Suppressor macrophage treated with lipopolysaccharide for 1 hour (primary cell): ENCODE measurements at regions not wholly inside any gene's neighbourhood (a gene's known extent, or its start where the extent isn't known, plus 50 kb on each side); places are given as distances from the start of the nearest gene placed in this dataset.
"Not testable (repeated sequence)": the region's sequence is repeated elsewhere in the genome, so short reads cannot be mapped to it uniquely, and the experiment has no call there.

ENCODE experiments used
- DNase-seq, 3 donors: peaks; one replicate each; pipeline ENCODE4 v3.0.0-alpha.2; 2020 to 2022

DNA sequence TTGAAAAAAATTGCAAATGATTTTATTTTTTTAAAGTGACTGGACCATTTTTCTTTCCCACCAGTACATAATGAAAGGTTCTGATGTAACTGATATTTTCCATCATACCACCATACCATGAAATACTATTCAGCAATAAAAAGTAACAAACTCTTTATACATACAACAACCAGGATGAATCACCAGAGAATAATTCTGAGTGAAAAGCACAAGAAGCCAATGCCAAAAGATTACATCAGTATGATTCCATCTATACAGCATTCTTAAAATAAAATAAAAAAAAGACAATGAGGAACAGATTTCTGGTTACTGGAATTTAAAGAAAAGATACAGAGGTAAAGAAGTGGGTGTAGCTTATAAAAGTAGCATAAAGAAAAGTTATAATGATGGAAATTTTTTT is 423.7 kb upstream of the ST8SIA4 start:
- DNase-seq, result no peak

DNA sequence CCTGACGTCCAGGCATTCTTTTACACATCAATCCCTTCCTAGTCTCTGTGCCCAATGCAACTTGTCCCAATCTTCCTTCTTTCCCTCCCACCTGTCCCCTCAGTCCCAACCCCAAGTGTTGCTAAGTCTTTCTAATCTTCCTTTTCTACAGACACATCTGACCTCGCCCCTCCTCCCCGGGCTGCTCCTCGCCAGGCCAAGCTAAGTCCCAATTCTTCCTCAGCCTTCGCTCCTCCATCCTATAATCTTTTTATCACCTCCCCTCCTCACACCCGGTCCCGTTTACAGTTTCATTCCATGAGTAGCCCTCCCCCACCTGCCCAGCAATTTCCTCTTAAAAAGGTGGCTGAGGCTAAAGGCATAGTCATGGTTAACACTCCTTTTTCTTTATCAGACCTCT is 413.3 kb upstream of the ST8SIA4 start:
- DNase-seq, result not testable (repeated sequence)

DNA sequence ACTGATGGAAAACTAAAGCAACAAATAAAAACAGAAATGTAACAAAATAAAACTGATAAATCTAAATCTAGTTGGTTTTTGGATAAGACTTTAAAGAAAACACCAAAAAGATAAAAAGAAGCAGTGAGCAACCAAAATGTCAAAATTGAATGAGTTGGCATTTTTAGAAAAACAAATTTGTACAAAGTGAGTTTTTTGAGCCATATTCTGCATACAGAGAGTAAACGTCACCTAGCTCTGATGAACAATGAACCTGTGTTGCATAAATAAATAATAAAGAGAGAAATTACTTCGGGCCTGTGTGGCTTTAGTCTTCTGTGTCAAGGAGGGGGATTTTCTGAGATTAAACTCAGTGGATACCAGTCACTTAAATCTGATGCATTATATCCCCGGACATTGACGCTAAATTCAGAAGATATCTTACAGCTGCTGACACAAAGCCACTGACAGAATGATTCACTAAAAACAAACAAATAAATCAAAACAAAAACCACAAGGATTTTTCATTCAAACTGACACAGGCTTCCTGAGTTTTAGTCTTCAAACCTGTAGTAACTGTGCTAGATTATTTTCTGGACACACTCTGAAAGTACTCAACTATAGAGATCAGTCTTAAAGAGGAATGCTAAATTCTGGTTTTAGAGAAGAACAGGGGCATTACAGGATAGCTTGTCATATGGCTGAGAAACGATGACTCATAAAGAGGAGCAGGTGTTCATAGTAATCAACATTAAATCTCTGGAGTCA is 403.5 kb upstream of the ST8SIA4 start:
- DNase-seq, result no peak

DNA sequence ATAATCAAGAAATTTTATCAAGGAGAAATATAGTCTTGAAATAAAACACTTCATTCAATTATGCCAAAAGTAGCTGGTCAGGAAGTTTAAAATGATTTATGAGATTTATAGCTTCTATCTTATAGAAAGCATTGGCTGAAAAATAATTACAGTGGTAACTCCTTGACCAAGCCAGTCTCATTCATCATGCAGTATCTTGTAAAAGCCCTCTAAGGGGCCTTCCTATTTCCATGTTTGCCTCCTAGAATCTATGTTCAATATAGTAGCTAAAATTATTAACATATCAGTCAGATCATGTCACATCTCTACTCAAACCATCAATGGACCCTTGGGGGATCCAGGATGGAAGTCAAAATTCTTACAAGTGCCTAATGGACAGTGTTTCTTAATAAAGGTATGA is 393.4 kb upstream of the ST8SIA4 start:
- no peak for DNase-seq

DNA sequence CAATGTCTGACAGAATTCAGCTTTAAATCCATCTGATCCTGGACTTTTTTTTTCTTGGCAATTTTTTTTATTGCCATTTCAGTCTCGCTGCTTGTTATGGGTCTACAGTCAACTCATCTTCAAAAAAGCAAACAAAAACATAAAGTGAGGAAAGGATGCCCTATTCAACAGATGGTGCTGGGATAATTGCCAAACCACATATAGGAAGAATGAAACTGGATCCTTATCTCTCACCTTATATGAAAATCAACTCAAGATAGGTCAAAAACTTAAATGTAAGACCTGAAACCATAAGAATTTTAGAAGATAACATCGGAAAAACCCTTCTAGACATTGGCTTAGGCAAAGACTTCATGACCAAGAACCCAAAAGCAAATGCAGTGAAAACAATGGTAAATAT is 389.1 kb upstream of the ST8SIA4 start:
- no peak for DNase-seq

DNA sequence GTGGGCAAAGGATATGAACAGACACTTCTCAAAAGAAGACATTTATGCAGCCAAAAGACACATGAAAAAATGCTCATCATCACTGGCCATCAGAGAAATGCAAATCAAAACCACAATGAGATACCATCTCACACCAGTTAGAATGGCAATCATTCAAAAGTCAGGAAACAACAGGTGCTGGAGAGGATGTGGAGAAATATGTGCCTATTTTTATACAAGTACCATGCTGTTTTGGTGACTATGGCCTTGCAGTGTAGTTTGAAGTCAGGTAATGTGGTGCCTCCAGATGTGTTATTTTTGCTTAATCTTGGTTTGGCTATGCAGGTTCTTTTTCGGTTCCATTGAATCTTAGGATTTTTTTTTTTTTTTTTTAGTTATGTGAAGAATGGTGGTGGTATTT is 387.7 kb upstream of the ST8SIA4 start:
- not testable (repeated sequence) for DNase-seq

DNA sequence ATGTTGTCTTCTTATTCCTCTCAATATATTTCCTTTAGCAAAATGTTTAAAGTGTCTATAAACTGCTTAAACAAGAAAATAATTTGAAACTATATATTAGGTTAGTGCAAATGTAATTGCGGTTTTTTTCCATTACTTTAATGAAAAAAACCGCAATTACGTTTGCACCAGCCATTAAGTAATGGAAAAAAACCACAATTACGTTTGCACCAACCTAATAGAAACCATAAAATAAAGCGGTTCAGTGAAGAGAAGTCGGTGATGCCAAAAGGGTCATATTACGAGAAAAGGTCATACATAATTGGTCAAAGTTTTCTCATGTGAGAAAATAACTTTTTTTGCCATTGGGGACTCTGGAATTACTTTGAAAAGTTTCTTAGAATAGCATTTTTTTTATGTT is 385.6 kb upstream of the ST8SIA4 start:
- no peak for DNase-seq

DNA sequence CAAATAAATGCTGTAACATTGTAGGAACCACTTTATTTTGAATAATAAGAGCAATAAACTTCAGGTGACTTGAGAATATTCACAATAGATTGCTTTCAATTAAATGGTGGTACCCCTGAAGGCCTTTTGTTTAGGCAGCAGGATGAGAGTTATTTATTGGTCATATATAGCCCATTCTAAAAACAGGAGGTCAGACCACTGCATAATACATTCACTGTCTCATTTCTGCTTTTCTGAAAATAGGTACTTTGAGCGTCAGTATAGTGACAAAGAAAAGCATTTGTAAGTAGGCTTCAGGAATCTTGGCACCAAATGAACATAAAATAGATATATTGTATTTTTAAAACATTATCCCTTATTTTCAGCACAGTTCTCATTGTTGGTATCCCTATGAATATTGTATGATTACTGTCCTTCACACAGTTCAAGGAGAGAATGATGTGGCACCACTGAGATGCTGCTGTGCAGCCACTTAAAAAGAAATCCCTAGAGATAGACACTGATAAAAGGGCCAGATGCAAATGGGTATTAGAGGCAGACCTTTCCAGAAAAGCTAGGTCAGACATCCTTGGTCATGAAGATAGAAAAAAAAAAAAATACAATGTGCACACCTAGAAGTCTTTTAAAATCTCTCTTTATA is 381.8 kb upstream of the ST8SIA4 start:
- DNase-seq, result no peak

DNA sequence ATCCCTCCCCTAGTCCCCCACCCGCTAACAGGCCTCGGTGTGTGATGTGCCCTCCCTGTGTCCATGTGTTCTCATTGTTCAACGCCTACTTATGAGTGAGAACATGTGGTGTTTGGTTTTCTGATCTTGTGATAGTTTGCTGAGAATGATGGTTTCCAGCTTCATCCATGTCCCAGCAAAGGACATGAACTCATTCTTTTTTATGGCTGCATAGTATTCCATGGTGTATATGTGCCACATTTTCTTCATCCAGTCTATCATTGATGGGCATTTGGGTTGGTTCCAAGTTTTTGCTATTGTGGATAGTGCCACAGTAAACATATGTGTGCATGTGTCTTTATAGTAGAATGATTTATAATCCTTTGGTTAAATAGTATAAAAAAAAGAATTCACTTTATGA is 380.9 kb upstream of the ST8SIA4 start:
- not testable (repeated sequence) for DNase-seq

DNA sequence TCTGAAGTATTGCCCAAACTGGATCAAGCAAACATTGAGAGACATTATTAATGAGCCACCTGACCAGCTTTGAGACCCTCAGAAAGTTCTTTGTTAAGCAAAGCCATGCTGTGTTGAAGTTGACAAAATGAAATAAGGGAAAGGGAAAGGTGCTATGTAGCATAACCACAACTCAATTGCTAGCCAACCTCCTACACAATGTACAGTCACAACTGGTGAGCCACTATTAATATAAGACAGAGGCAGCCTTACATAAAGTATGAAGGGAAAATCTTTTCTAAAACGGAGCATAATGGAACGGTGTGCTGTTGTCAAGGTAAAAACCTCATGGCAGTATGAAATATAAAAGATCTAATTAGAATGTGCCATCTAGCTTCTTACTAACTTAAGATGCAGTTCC is 375.8 kb upstream of the ST8SIA4 start:
- DNase-seq, result no peak

DNA sequence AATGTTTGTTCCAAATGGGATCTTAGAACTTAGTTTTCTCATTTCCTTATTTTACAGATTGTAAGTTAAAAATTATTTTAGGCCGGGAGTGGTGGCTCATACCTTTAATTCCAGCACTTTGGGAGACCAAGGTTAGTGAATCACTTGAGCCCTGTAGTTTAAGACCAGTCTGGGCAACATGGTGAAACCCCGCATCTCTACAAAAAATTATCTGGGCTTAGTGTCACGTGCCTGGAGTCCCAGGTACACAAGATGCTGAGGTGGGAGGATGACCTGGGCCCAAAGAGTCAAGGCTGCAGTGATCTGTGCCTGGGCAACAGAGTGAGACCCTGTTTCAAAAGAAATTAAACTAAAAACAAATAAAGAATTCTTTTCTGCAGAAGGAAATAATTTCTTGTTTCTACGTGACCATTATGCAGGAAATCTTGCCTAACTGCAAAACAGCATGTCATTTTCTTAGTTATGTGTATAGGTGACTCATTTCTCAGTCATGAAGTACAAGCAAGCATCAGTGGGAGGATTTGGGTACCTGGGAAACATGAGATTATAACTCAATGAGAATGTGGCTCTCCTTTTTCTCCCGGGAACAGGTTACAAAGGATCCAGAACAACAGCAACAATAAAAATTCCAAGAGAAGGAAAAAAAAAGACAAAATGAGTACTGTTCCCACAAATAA is 375.1 kb upstream of the ST8SIA4 start:
- no peak for DNase-seq

DNA sequence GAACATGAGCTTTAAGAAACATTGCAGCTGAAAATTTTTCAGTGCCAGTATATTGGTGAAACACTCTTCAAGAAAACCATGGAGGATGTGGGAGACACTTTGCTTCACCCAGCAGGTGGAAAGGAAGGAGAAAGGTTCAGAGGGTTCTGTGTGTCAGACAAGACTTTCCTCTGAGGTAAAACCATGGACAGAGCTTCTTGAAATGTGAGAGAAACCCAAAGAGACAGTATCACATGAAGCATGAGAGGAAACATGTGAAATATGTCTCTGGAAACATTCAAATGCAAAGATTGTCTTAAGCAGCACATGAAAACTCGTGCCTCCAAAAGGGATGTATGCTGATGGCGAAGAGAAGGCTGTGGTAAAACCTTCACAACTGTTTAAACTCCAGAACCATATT is 368.9 kb upstream of the ST8SIA4 start:
- DNase-seq, result no peak

DNA sequence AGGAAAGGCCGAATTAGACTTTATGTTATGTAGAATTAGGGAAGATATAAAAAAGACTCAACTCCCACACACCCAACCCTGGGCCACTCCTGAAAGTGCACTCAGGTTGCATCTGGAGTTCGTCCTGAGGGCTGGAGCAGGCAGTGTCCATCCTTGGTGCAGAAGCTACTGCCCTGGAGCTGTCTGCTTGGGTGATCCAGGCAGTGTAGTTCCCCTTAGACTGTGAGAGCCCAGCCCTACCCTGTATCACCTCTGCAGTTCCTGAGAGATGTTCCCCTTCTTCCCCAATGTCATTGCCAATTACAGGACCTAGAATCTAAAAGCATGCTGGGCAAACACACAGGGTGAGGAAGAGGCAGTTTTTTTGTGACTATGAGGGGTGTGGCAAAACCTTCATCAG is 368.3 kb upstream of the ST8SIA4 start:
- no peak for DNase-seq

DNA sequence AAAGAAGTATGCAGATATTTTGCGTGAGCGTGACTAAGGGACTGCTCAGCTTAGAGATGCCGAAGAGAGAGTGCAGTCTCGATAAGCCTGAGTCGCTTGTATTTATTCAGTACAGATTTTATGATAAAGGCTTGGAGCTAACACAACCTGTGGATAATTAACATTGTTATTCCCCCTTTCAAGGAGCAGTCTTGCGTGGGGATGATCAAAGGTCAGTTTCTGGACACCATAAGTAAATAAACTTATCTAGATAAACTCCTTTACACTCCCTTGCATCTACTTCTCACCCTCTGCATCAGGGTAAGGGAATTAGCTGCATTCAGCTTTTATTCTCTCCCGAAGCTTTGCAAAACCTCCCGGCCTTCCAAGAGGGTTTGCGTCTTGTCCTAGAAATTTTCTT is 357.8 kb upstream of the ST8SIA4 start:
- no peak for DNase-seq

DNA sequence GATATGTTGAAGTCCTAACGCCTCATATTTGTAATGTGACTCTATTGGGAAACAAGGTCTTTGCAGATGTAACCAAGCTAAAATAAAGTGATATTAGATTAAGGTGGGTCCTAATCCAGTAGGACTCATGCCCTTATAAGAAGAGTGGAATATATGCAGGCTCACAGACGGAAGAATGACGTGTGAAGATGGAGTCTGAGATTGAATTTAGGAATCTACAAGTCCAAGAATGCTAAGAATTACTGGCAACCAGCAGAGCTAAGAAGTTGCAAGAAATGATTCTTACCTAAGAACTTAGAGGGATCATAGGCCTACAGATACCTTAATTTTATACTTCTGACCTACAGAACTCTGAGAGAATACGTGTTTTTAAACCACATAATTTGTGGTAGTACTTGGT is 350.0 kb upstream of the ST8SIA4 start:
- DNase-seq, result no peak

DNA sequence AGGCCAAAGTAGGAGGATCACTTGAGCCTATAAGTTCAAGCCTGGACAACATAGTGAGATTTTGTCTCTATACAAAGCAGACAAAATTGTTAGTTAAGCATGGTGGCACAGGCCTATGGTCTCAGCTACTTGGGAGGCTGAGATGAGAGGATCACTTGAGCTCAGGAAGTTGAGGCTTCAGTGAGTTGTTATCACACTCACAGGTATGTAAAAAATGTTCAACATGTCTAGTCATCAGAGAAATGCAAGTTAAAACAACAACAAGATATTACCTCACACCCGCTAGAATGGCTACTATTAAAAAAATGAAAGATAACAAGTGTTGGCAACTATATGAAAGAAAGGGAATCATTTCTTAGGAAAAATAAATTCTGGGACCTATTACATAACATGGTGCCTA is 341.5 kb upstream of the ST8SIA4 start:
- DNase-seq, result no peak

DNA sequence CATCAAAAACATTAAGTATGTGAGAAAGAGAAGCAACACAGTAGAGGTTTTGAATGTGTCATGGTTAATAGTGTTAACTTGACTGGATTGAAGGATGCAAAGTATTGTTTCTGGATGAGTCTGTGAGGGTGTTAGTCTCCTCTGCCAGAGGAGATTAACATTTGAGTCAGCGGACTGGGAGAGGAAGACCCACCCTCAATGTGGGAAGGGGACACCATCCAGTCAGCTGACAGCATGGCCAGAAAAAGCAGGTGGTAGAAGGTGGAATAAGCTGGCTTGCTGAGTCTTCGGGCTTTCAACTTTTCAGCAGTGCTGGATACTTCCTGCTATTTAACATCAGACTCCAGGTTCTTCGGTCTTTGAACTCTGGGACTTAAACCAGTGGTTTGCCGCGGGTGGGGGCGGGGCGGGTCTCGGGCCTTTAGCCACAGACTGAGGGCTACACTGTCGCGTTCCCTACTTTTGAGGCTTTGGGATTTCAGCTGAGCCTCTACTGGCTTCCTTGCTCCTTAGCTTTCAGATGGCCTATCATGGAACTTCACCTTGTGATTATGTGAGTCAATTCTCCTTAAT is 309.9 kb upstream of the ST8SIA4 start:
- DNase-seq, result no peak

DNA sequence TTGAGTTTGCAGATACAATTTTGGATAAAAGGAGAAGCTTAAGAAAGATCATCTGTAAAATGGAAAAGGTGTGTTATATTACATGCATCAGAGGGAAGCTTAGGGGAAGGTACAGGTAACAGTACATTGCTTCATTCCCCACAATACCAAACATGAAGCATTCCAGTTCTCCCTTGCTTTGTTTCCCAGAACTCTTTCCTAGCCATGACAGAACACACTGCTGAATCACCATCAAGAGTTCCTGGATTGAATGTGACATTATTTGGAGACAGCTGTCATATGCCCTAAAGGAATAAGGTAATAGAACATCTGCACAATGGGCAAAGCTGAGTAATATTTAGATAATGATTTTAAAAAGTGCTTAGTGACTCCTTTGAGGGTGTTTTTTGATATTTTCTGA is 303.5 kb upstream of the ST8SIA4 start:
- no peak for DNase-seq

DNA sequence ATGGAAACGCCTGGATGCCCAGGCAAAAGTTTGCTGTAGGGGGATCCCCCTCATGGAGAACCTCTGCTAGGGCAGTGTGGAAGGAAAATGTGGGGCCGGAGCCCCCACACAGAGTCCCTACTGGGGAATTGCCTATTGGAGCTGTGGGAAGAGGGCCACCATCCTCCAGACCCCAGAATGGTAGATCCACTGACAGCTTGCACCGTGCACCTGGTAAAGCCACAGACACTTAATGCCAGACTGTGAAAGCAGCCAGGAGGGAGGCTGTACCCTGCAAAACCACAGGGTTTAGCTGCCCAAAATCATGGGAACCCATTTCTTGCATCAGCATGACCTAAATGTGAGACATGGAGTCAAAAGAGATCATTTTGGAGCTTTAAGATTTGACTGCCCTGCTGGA is 302.0 kb upstream of the ST8SIA4 start:
- DNase-seq, result not testable (repeated sequence)

DNA sequence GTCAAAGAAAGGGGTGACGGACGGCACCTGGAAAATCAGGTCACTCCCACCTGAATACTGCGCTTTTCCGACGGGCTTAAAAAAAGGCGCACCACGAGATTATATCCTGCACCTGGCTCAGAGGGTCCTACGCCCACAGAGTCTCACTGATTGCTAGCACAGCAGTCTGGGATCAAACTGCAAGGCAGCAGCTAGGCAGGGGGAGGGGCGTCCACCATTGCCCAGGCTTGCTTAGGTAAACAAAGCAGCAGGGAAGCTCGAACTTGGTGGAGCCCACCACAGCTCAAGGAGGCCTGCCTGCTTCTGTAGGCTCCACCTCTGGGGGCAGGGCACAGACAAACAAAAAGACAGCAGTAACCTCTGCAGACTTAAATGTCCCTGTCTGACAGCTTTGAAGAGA is 277.3 kb upstream of the ST8SIA4 start:
- DNase-seq, result not testable (repeated sequence)

DNA sequence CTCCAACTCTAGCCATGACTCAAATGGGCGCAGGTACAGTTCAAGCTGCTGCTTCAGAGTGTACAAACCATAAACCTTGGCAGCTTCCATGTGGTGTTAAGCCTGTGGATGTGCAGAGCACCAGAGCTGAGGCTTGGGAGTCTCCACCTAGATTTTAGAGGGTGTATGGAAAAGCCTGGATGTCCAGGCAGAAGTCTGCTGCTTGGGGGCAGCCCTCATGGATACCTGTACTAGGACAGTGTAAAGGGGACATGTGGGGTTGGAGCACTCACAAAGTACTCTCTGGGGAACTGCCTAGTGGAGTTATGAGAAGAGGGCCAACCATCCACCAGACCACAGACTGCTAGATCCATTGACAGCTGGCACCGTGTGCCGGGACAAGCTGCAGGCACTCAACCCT is 273.5 kb upstream of the ST8SIA4 start:
- DNase-seq, result no peak

DNA sequence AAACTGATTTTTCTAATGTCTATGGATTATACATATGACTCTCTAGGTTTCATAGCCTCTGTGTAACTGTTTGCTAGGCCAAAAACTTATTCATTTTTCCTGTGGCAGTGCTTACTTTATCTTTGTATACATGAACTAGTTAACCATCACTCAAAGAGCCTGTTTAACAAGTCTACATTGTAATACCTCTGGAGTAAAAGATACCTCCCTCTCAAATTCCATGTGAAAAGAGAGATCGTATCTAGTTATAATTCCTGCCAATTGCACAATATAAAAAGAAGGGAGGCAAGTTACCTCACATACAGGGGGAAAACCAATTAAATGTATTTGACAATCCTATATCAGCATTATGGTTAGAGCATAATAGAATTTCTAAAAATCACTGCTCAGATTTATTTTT is 271.9 kb upstream of the ST8SIA4 start:
- DNase-seq, result no peak

DNA sequence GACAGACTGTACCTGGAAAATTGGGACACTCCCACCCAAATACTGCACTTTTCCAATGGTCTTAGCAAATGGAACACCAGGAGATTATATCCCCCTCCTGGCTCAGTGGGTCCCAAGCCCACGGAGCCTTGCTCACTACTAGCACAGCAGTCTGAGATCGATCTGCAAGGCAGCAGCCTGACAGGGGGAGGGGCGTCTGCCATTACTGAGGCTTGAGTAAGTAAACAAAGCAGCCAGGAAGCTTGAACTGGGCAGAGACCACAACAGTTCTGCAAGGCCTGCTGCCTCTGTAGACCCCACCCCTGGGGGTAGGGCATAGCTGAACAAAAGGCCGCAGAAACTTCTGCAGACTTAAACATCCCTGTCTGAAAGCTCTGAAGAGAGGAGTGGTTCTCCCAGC is 260.0 kb upstream of the ST8SIA4 start:
- no peak for DNase-seq

DNA sequence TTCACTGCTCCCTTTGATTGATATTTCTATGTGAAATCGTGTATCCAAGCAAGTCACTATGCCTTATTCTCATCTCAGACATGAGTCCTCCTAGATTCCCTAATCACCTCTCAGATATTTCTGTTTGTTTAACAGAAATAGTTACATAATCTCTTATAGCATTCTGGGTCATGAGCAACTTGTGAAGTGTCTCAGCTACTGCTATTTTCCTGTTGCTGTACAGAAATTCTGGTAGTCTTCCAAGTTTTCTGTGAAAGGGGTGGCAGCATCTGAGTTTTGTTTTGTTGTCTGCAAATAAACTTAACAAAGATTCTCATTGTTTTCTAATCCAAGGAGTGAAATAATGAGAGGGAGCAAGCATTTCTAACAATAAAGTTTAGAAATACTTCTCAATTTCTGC is 256.9 kb upstream of the ST8SIA4 start:
- no peak for DNase-seq
